ENCODE measurements at regions not wholly inside any gene's neighbourhood (a gene's known extent, or its start where the extent isn't known, plus 50 kb on each side); places are given as distances from the start of the nearest gene placed in this dataset.

GRCh38 chr11:127598476-127598875 is 597.9 kb upstream of the KIRREL3 start:
- no peak for TF ChIP-seq CTCF (IDR thresholded peaks at IDR 0.05)
- TF ChIP-seq POLR2A (IDR thresholded peaks at IDR 0.05): no peak

Measured in suprapubic skin (tissue), 3 donors.